ENCODE measurements at regions not wholly inside any gene's neighbourhood (a gene's known extent, or its start where the extent isn't known, plus 50 kb on each side); places are given as distances from the start of the nearest gene placed in this dataset.

- TF ChIP-seq POLR2AphosphoS5 (IDR thresholded peaks at IDR 0.05; ENCODE audit: low read depth, low read length), result no peak
- TF ChIP-seq TAF1 (IDR thresholded peaks at IDR 0.05; ENCODE audit: borderline replicate concordance, insufficient read depth, low read length), result no peak
- no peak for TF ChIP-seq SIN3A (IDR thresholded peaks at IDR 0.05; ENCODE audit: borderline replicate concordance, insufficient read depth, low read length)
- TF ChIP-seq REST (IDR thresholded peaks at IDR 0.05; ENCODE audit: insufficient read depth in 1 of 2, low read depth in 2 of 2, low read length in 2 of 2), result no peak
- no peak for TF ChIP-seq FOXP2 (optimal IDR thresholded peaks at IDR 0.05; ENCODE audit: borderline replicate concordance, extremely low read depth, extremely low read length, insufficient read depth)
Measured at GRCh38 chr6:56875523-56875922, 79.4 kb upstream of the BEND6 start.
